ENCODE measurements at regions not wholly inside any gene's neighbourhood (a gene's known extent, or its start where the extent isn't known, plus 50 kb on each side); places are given as distances from the start of the nearest gene placed in this dataset.

GRCh38 chr1:169025412-169025811 is 81.1 kb upstream of the ATP1B1 start:
- TF ChIP-seq POLR2A (IDR thresholded peaks at IDR 0.05; ENCODE audit: low read depth, low read length): no peak
- TF ChIP-seq POLR2AphosphoS5 (IDR thresholded peaks at IDR 0.05; ENCODE audit: low read depth, low read length): no peak
